OCI-LY1 (cell line): ENCODE measurements at regions not wholly inside any gene's neighbourhood (a gene's known extent, or its start where the extent isn't known, plus 50 kb on each side); places are given as distances from the start of the nearest gene placed in this dataset.
A peak's percentile ranks its signal among the peaks of the same experiment; 100 is the strongest.

Experiments
- H2AFZ ChIP-seq: fragments of 200-600 bp; sonication (generic), shearing (Covaris generic); 2 replicates; pipeline ENCODE4 v1.6.0; 2014; ENCODE audit warnings: antibody characterized with exemption, mild to moderate bottlenecking, low read length
- H3F3A ChIP-seq: fragments of 200-600 bp; sonication (generic), shearing (Covaris generic); 2 replicates; pipeline ENCODE4 v1.6.0; 2014; ENCODE audit warnings: mild to moderate bottlenecking, antibody characterized with exemption, low read length, moderate library complexity; ENCODE audit not compliant: insufficient read depth
- H3K27ac ChIP-seq: fragments of 200-600 bp; sonication (generic); 2 replicates; pipeline ENCODE4 v1.5.1; 2014; ENCODE audit warnings: low read length, mixed run types, mild to moderate bottlenecking, low read depth; ENCODE audit not compliant: poor library complexity, severe bottlenecking
- H3K27me3 ChIP-seq: fragments of 200-600 bp; sonication (generic); 2 replicates; pipeline ENCODE4 v1.6.0; 2014; ENCODE audit warnings: antibody characterized with exemption, mild to moderate bottlenecking, low read length, moderate library complexity; ENCODE audit not compliant: insufficient read depth
- H3K36me3 ChIP-seq: fragments of 200-600 bp; sonication (generic); 2 replicates; pipeline ENCODE4 v1.6.1; 2014; ENCODE audit warnings: mild to moderate bottlenecking, antibody characterized with exemption, low read length, moderate library complexity, mixed read lengths; ENCODE audit not compliant: insufficient read depth
- H3K4me1 ChIP-seq: fragments of 200-600 bp; sonication (generic); 2 replicates; pipeline ENCODE4 v1.5.1; 2014; ENCODE audit warnings: mild to moderate bottlenecking, low read length, moderate library complexity; ENCODE audit not compliant: insufficient read depth, severe bottlenecking
- H3K4me2 ChIP-seq: fragments of 200-600 bp; sonication (generic), shearing (Covaris generic); 2 replicates; pipeline ENCODE4 v1.6.1; 2014; ENCODE audit warnings: low read length
- H3K4me3 ChIP-seq: fragments of 200-600 bp; sonication (generic); 2 replicates; pipeline ENCODE4 v1.5.1; 2014; ENCODE audit warnings: low read length, low read depth, mild to moderate bottlenecking, mixed read lengths; ENCODE audit not compliant: poor library complexity, severe bottlenecking
- H3K79me2 ChIP-seq: fragments of 200-600 bp; shearing (Covaris generic); 2 replicates; pipeline ENCODE4 v1.6.1; 2016; ENCODE audit warnings: mixed run types, low read length, mixed read lengths; ENCODE audit not compliant: insufficient read depth
- H3K9ac ChIP-seq: fragments of 200-600 bp; sonication (generic), shearing (Covaris generic); 2 replicates; pipeline ENCODE4 v1.6.1; 2014; ENCODE audit warnings: mild to moderate bottlenecking, low read length, mixed read lengths
- H3K9me2 ChIP-seq: fragments of 200-600 bp; sonication (generic), shearing (Covaris generic); 2 replicates; pipeline ENCODE4 v1.6.1; 2014; ENCODE audit warnings: low read depth, mild to moderate bottlenecking, low read length, mixed read lengths
- H3K9me3 ChIP-seq: fragments of 200-600 bp; shearing (Covaris generic); 2 replicates; pipeline ENCODE4 v1.6.1; 2014; ENCODE audit warnings: low read length, mixed read lengths
- H4K20me1 ChIP-seq: fragments of 200-600 bp; sonication (generic), shearing (Covaris generic); 2 replicates; pipeline ENCODE4 v1.6.0; 2016; ENCODE audit warnings: mild to moderate bottlenecking, low read length; ENCODE audit not compliant: insufficient read depth
- EZH2 ChIP-seq: fragments of 200-600 bp; sonication (generic), shearing (Covaris generic); IDR thresholded peaks from 2 replicates; pipeline ENCODE4 v1.8.0; 2017; ENCODE audit warnings: borderline replicate concordance, mixed run types, mild to moderate bottlenecking, antibody characterized with exemption, low read length, moderate library complexity, mixed read lengths
- TF ChIP-seq, protein P1 (sequence below): fragments of 200-600 bp; sonication (generic), shearing (Covaris generic); IDR thresholded peaks from 2 replicates; pipeline ENCODE4 v1.5.1; 2017; ENCODE audit warnings: mild to moderate bottlenecking, antibody characterized with exemption, low read length, moderate library complexity, mixed read lengths

DNA sequence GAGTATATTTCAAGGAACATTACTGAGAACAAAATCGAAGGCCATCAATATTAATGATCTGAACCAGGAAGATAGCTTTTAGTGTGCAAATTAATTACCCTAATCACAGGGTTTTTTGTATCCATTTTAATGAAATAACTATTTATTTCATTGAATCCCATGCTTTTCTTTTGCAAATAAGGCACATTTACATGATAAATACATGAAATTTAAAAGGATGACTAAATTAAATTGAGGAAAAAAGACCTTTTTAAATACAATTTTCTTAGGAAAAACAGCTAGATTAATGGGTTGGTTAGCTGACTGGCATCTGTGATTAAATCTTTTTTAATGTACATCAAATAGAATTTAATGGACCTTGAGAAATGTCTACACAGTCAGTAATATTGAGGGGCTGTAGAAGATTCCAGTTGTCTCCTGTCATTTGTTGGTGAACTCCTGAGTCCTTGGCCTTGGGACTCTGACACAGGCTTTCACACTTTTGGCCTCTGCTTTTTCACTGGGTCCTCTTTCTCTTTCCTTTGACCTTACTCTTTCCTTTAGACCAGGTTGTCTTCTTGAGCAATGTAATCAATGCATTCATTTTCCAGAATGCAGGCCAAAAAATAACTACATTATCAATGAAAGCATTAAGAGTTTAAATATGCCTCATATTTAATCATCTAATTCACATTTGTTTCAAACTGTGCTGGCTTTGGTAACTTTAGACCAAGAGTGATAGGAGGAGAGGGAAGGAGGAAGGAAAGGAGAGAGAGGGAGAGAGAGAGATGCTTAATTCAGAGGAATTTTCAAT lies 511.5 kb downstream of the ZNF608 start:
- Histone ChIP-seq H3K9me3 (no peaks in the 10 kb centered on the region), H3K27ac (peak overlapping the region; percentile 38), H3K4me1 (peaks cover 73% of the 10 kb centered on the region), H3K27me3 (no peaks in the 10 kb centered on the region), H3K36me3 (no peaks in the 10 kb centered on the region), H3K4me2 (peak overlapping the region; percentile 9; the same call in 1 of the 2 replicates), H4K20me1 (no peaks in the 10 kb centered on the region), H2AFZ (no peak overlapping the region), H3K79me2 (no peaks in the 10 kb centered on the region), H3K4me3 (no peak overlapping the region), H3K9me2 (no peaks in the 10 kb centered on the region), H3K9ac (no peak overlapping the region), H3F3A (no peaks in the 10 kb centered on the region)
- TF ChIP-seq, protein P1, sequence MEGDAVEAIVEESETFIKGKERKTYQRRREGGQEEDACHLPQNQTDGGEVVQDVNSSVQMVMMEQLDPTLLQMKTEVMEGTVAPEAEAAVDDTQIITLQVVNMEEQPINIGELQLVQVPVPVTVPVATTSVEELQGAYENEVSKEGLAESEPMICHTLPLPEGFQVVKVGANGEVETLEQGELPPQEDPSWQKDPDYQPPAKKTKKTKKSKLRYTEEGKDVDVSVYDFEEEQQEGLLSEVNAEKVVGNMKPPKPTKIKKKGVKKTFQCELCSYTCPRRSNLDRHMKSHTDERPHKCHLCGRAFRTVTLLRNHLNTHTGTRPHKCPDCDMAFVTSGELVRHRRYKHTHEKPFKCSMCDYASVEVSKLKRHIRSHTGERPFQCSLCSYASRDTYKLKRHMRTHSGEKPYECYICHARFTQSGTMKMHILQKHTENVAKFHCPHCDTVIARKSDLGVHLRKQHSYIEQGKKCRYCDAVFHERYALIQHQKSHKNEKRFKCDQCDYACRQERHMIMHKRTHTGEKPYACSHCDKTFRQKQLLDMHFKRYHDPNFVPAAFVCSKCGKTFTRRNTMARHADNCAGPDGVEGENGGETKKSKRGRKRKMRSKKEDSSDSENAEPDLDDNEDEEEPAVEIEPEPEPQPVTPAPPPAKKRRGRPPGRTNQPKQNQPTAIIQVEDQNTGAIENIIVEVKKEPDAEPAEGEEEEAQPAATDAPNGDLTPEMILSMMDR: no peak
- no peak for TF ChIP-seq EZH2

GRCh38 chr5:124234022-124234769 lies 512.2 kb downstream of the ZNF608 start:
- Histone ChIP-seq H3K9me3 (no peaks in the 10 kb centered on the region), H3F3A (no peaks in the 10 kb centered on the region), H3K36me3 (no peaks in the 10 kb centered on the region), H3K27me3 (no peaks in the 10 kb centered on the region), H3K4me1 (peaks cover 73% of the 10 kb centered on the region), H3K9ac (no peak overlapping the region; the same call in 1 of the 2 replicates), H3K4me3 (no peak overlapping the region), H3K4me2 (peak overlapping the region; percentile 9; the same call in 1 of the 2 replicates), H3K79me2 (no peaks in the 10 kb centered on the region), H2AFZ (no peak overlapping the region), H4K20me1 (no peaks in the 10 kb centered on the region), H3K27ac (peak overlapping the region; percentile 38), H3K9me2 (no peaks in the 10 kb centered on the region)
- TF ChIP-seq, protein P1: no peak
- TF ChIP-seq EZH2: no peak

DNA sequence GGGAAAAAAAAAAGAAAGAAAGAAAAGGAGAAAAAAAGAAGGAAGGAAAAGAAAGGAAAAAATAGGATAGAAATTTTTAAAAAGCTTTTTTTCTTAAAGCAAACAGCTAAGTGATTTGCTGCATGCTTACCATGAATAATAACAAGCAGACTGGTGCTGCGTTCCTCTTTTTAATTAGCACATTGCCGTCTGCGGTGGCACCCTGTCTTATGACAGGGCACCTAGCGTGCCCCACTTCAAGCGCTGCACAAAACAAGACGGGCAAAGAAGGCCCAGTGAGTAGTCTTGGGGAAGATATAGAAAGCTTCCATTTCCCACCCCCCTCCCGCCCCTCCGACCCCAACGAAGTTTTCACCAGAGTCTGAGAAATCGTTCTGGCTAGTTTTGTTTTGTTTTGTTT lies 513.9 kb downstream of the ZNF608 start:
- no peaks in the 10 kb centered on the region for H3F3A ChIP-seq
- H4K20me1 ChIP-seq: no peaks in the 10 kb centered on the region
- no peaks in the 10 kb centered on the region for H3K27me3 ChIP-seq
- H3K9ac ChIP-seq: peak overlapping the region; percentile 17
- H3K36me3 ChIP-seq: no peaks in the 10 kb centered on the region
- H3K27ac ChIP-seq: peak overlapping the region; percentile 38
- TF ChIP-seq, protein P1: no peak
- TF ChIP-seq EZH2: no peak
- no peak overlapping the region for H2AFZ ChIP-seq
- H3K9me3 ChIP-seq: no peaks in the 10 kb centered on the region
- H3K4me2 ChIP-seq: peak overlapping the region; percentile 55
- no peaks in the 10 kb centered on the region for H3K9me2 ChIP-seq
- no peaks in the 10 kb centered on the region for H3K79me2 ChIP-seq
- peak overlapping the region; percentile 2 for H3K4me3 ChIP-seq
- H3K4me1 ChIP-seq: peaks cover 61% of the 10 kb centered on the region
